GM21447 (cell line): ENCODE measurements at regions not wholly inside any gene's neighbourhood (a gene's known extent, or its start where the extent isn't known, plus 50 kb on each side); places are given as distances from the start of the nearest gene placed in this dataset.

ENCODE experiments used
- ATAC-seq: cut with Tn5 transposase; IDR thresholded peaks from one replicate; pipeline ENCODE4 v1.9.1; 2021; ENCODE audit not compliant: unreplicated experiment

GRCh38 chr5:34584165-34584564, 72.0 kb upstream of the RAI14 start:
- no peak for ATAC-seq

- ATAC-seq: no peak
Observed at GRCh38 chr5:34585601-34586104, 70.5 kb upstream of the RAI14 start.

GRCh38 chr5:34586117-34586885, 69.8 kb upstream of the RAI14 start:
- ATAC-seq: no peak

GRCh38 chr5:34587355-34588241, 68.5 kb upstream of the RAI14 start:
- ATAC-seq: no peak

- ATAC-seq: no peak
Observed at GRCh38 chr5:34589832-34590231, 66.3 kb upstream of the RAI14 start.

GRCh38 chr5:34591723-34592122, 64.4 kb upstream of the RAI14 start:
- ATAC-seq: no peak

- ATAC-seq: no peak
Observed at GRCh38 chr5:34597034-34598027, 58.8 kb upstream of the RAI14 start.

GRCh38 chr5:34598177-34598794, 57.8 kb upstream of the RAI14 start:
- ATAC-seq: no peak

GRCh38 chr5:34599471-34600117, 56.5 kb upstream of the RAI14 start:
- no peak for ATAC-seq

- ATAC-seq: no peak
Observed at GRCh38 chr5:34600118-34600493, 56.0 kb upstream of the RAI14 start.

- no peak for ATAC-seq
Observed at GRCh38 chr5:34603378-34603777, 52.8 kb upstream of the RAI14 start.

- ATAC-seq: no peak
Observed at GRCh38 chr5:34604119-34604675, 51.9 kb upstream of the RAI14 start.

- no peak for ATAC-seq
Observed at GRCh38 chr5:34606101-34606500, 50.0 kb upstream of the RAI14 start.
